CD8-positive, alpha-beta memory T cell (primary cell): ENCODE measurements at regions not wholly inside any gene's neighbourhood (a gene's known extent, or its start where the extent isn't known, plus 50 kb on each side); places are given as distances from the start of the nearest gene placed in this dataset.
"Not testable (repeated sequence)": the region's sequence is repeated elsewhere in the genome, so short reads cannot be mapped to it uniquely, and the experiment has no call there.

Source experiments
- CTCF ChIA-PET: fragments of 350-600 bp; sonication (Branson Sonifier 250); formaldehyde crosslinking; loops from one replicate; lab custom pipeline; 2021; ENCODE audit warnings: antibody characterized with exemption; lab: Charles Lee
- POLR2A ChIA-PET: fragments of 350-600 bp; sonication (Branson Sonifier 250); formaldehyde crosslinking; loops from one replicate; lab custom pipeline; 2021; ENCODE audit warnings: antibody characterized with exemption; lab: Charles Lee
- DNase-seq, 5 donors: peaks; one replicate each; pipeline versions ENCODE4 v3.0.0 to v3.0.0-alpha.2; 2020 to 2022; ENCODE audit warnings: mixed read lengths in 1 of 5
- H3K27ac ChIP-seq: one replicate; pipeline ENCODE4 v1.7.0; 2013; ENCODE audit warnings: low read depth, mild to moderate bottlenecking, low read length, moderate library complexity
- H3K27me3 ChIP-seq: 2 replicates; pipeline ENCODE4 v1.7.0; 2013; ENCODE audit warnings: low read length, mild to moderate bottlenecking; ENCODE audit not compliant: insufficient read depth, poor library complexity, severe bottlenecking
- H3K36me3 ChIP-seq: 2 replicates; pipeline ENCODE4 v1.7.0; 2013; ENCODE audit warnings: mild to moderate bottlenecking, low read length, moderate library complexity; ENCODE audit not compliant: insufficient read depth
- H3K4me1 ChIP-seq: 2 replicates; pipeline ENCODE4 v1.7.0; 2013; ENCODE audit warnings: mild to moderate bottlenecking, low read length, moderate library complexity; ENCODE audit not compliant: insufficient read depth
- H3K4me3 ChIP-seq: 2 replicates; pipeline ENCODE4 v1.7.0; 2013; ENCODE audit warnings: mild to moderate bottlenecking, low read length
- H3K9me3 ChIP-seq: 2 replicates; pipeline ENCODE4 v1.7.0; 2013; ENCODE audit warnings: mild to moderate bottlenecking, low read length
- H3K27ac Mint-ChIP-seq, 8 donors: one replicate each; pipeline ENCODE4 v1.8.0; 2020 to 2021; ENCODE audit warnings: mixed read lengths in 8 of 8, mild to moderate bottlenecking in 6 of 8, inconsistent platforms in 3 of 8, moderate library complexity in 3 of 8
- H3K27me3 Mint-ChIP-seq, 2 donors: one replicate each; pipeline ENCODE4 v1.8.0; 2020 to 2021; ENCODE audit warnings: mixed read lengths in 2 of 2, mild to moderate bottlenecking in 1 of 2, moderate library complexity in 1 of 2
- H3K36me3 Mint-ChIP-seq, 3 donors: one replicate each; pipeline ENCODE4 v1.8.0; 2020 to 2021; ENCODE audit warnings: mixed read lengths in 3 of 3, inconsistent platforms in 1 of 3, mild to moderate bottlenecking in 1 of 3
- H3K4me1 Mint-ChIP-seq, 3 donors: one replicate each; pipeline ENCODE4 v1.8.0; 2020 to 2021; ENCODE audit warnings: mixed read lengths in 3 of 3, inconsistent platforms in 1 of 3, mild to moderate bottlenecking in 1 of 3
- H3K4me3 Mint-ChIP-seq, 7 donors: one replicate each; pipeline ENCODE4 v1.8.0; 2020 to 2021; ENCODE audit warnings: mixed read lengths in 7 of 7, mild to moderate bottlenecking in 6 of 7, moderate library complexity in 4 of 7, inconsistent platforms in 2 of 7
- H3K9me3 Mint-ChIP-seq, 5 donors: one replicate each; pipeline ENCODE4 v1.8.0; 2020 to 2022; ENCODE audit warnings: mixed read lengths in 5 of 5, mild to moderate bottlenecking in 3 of 5, moderate library complexity in 2 of 5, inconsistent platforms in 1 of 5

GRCh38 chr6:92671462-92671861 is 747.9 kb downstream of the EPHA7 start:
- H3K4me1 Mint-ChIP-seq, H3K4me3 Mint-ChIP-seq, POLR2A ChIA-PET, H3K27ac ChIP-seq, H3K36me3 Mint-ChIP-seq, H3K27me3 Mint-ChIP-seq, H3K27me3 ChIP-seq, DNase-seq, H3K27ac Mint-ChIP-seq, H3K4me1 ChIP-seq, H3K4me3 ChIP-seq, H3K36me3 ChIP-seq, H3K9me3 ChIP-seq, CTCF ChIA-PET: not testable (repeated sequence)
- H3K9me3 Mint-ChIP-seq: peaks cover 7 to 27% (median 15%) of the 10 kb centered on the region in 5 donors

- H3K36me3 ChIP-seq: no peaks in the 10 kb centered on the region
- CTCF ChIA-PET: no interaction called here
- H3K27ac ChIP-seq: no peak overlapping the region
- Mint-ChIP-seq H3K4me1 (no peaks in the 10 kb centered on the region), H3K27me3 (no peaks in the 10 kb centered on the region), H3K4me3 (no peak overlapping the region), H3K27ac (no peak overlapping the region), H3K9me3 (peaks cover 4 to 26% (median 7%) of the 10 kb centered on the region in 5 donors), H3K36me3 (no peaks in the 10 kb centered on the region)
- no peaks in the 10 kb centered on the region for H3K27me3 ChIP-seq
- no peak for DNase-seq
- H3K9me3 ChIP-seq: no peaks in the 10 kb centered on the region
- H3K4me3 ChIP-seq: no peak overlapping the region
- POLR2A ChIA-PET: no interaction called here
- no peaks in the 10 kb centered on the region for H3K4me1 ChIP-seq
Observed at GRCh38 chr6:92667843-92668242, 751.5 kb downstream of the EPHA7 start.

- no peak for DNase-seq
- Histone ChIP-seq H3K4me3 (no peak overlapping the region), H3K4me1 (no peaks in the 10 kb centered on the region), H3K9me3 (no peaks in the 10 kb centered on the region), H3K36me3 (no peaks in the 10 kb centered on the region), H3K27ac (no peak overlapping the region), H3K27me3 (no peaks in the 10 kb centered on the region)
- Mint-ChIP-seq H3K4me1 (no peaks in the 10 kb centered on the region), H3K27ac (no peak overlapping the region), H3K4me3 (no peak overlapping the region), H3K36me3 (no peaks in the 10 kb centered on the region), H3K27me3 (no peaks in the 10 kb centered on the region), H3K9me3 (peaks cover 3 to 19% (median 8%) of the 10 kb centered on the region in 5 donors)
- ChIA-PET POLR2A (no interaction called here), CTCF (no interaction called here)
Observed at GRCh38 chr6:92648364-92649086, 770.8 kb downstream of the EPHA7 start.

- CTCF ChIA-PET: no interaction called here
- no peak overlapping the region for H3K27ac Mint-ChIP-seq
- H3K9me3 Mint-ChIP-seq: peaks cover 3 to 20% (median 8%) of the 10 kb centered on the region in 5 donors
- Histone ChIP-seq H3K27me3 (no peaks in the 10 kb centered on the region), H3K9me3 (no peaks in the 10 kb centered on the region), H3K4me1 (no peaks in the 10 kb centered on the region), H3K27ac (no peak overlapping the region), H3K36me3 (no peaks in the 10 kb centered on the region), H3K4me3 (no peak overlapping the region)
- POLR2A ChIA-PET: no interaction called here
- DNase-seq: no peak
- no peak overlapping the region for H3K4me3 Mint-ChIP-seq
- no peaks in the 10 kb centered on the region for H3K27me3 Mint-ChIP-seq
- H3K4me1 Mint-ChIP-seq: no peaks in the 10 kb centered on the region
- H3K36me3 Mint-ChIP-seq: no peaks in the 10 kb centered on the region
Observed at GRCh38 chr6:92647630-92648029, 771.7 kb downstream of the EPHA7 start.

- H3K4me3 ChIP-seq, H3K36me3 Mint-ChIP-seq, H3K4me1 ChIP-seq, H3K27me3 Mint-ChIP-seq, CTCF ChIA-PET, H3K9me3 ChIP-seq, H3K27ac ChIP-seq, H3K36me3 ChIP-seq, H3K27ac Mint-ChIP-seq, H3K4me3 Mint-ChIP-seq, DNase-seq, POLR2A ChIA-PET, H3K4me1 Mint-ChIP-seq, H3K27me3 ChIP-seq: not testable (repeated sequence)
- peaks cover 5 to 29% (median 8%) of the 10 kb centered on the region in 5 donors for H3K9me3 Mint-ChIP-seq
Observed at GRCh38 chr6:92644104-92644791, 775.1 kb downstream of the EPHA7 start.

GRCh38 chr6:92635553-92636153 is 783.7 kb downstream of the EPHA7 start:
- no peaks in the 10 kb centered on the region for H3K27me3 ChIP-seq
- H3K4me1 ChIP-seq: no peaks in the 10 kb centered on the region
- ChIA-PET CTCF (no interaction called here), POLR2A (no interaction called here)
- H3K9me3 ChIP-seq: no peaks in the 10 kb centered on the region
- H3K36me3 ChIP-seq: no peaks in the 10 kb centered on the region
- Mint-ChIP-seq H3K9me3 (peaks cover 4 to 28% (median 9%) of the 10 kb centered on the region in 5 donors), H3K4me3 (no peak overlapping the region), H3K4me1 (no peaks in the 10 kb centered on the region), H3K27ac (no peak overlapping the region), H3K36me3 (no peaks in the 10 kb centered on the region), H3K27me3 (no peaks in the 10 kb centered on the region)
- no peak overlapping the region for H3K4me3 ChIP-seq
- DNase-seq: no peak
- no peak overlapping the region for H3K27ac ChIP-seq

GRCh38 chr6:92634561-92634960 is 784.8 kb downstream of the EPHA7 start:
- Histone ChIP-seq H3K4me3 (no peak overlapping the region), H3K36me3 (no peaks in the 10 kb centered on the region), H3K27me3 (no peaks in the 10 kb centered on the region), H3K27ac (no peak overlapping the region), H3K4me1 (no peaks in the 10 kb centered on the region), H3K9me3 (no peaks in the 10 kb centered on the region)
- Mint-ChIP-seq H3K27me3 (no peaks in the 10 kb centered on the region), H3K4me3 (no peak overlapping the region), H3K27ac (no peak overlapping the region), H3K9me3 (peaks cover 4 to 26% (median 11%) of the 10 kb centered on the region in 5 donors), H3K4me1 (no peaks in the 10 kb centered on the region), H3K36me3 (no peaks in the 10 kb centered on the region)
- CTCF ChIA-PET: no interaction called here
- no peak for DNase-seq
- POLR2A ChIA-PET: no interaction called here

- H3K4me3 Mint-ChIP-seq: no peak overlapping the region
- POLR2A ChIA-PET: no interaction called here
- CTCF ChIA-PET: no interaction called here
- H3K27me3 Mint-ChIP-seq: no peaks in the 10 kb centered on the region
- no peaks in the 10 kb centered on the region for H3K9me3 ChIP-seq
- H3K27ac Mint-ChIP-seq: no peak overlapping the region
- no peaks in the 10 kb centered on the region for H3K4me1 Mint-ChIP-seq
- no peak overlapping the region for H3K4me3 ChIP-seq
- no peaks in the 10 kb centered on the region for H3K36me3 ChIP-seq
- no peak for DNase-seq
- H3K27me3 ChIP-seq: no peaks in the 10 kb centered on the region
- peaks cover 6 to 10% (median 7%) of the 10 kb centered on the region in 5 donors for H3K9me3 Mint-ChIP-seq
- H3K27ac ChIP-seq: no peak overlapping the region
- H3K4me1 ChIP-seq: no peaks in the 10 kb centered on the region
- H3K36me3 Mint-ChIP-seq: no peaks in the 10 kb centered on the region
Observed at GRCh38 chr6:92623431-92623830, 795.9 kb downstream of the EPHA7 start.
